IPS-NIHi7 (cell line): ENCODE measurements at regions not wholly inside any gene's neighbourhood (a gene's known extent, or its start where the extent isn't known, plus 50 kb on each side); places are given as distances from the start of the nearest gene placed in this dataset.

ENCODE experiments used
- DNase-seq: peaks from one replicate; pipeline ENCODE4 v3.0.0; 2012; ENCODE audit warnings: mixed read lengths; ENCODE audit errors: extremely low spot score

DNA sequence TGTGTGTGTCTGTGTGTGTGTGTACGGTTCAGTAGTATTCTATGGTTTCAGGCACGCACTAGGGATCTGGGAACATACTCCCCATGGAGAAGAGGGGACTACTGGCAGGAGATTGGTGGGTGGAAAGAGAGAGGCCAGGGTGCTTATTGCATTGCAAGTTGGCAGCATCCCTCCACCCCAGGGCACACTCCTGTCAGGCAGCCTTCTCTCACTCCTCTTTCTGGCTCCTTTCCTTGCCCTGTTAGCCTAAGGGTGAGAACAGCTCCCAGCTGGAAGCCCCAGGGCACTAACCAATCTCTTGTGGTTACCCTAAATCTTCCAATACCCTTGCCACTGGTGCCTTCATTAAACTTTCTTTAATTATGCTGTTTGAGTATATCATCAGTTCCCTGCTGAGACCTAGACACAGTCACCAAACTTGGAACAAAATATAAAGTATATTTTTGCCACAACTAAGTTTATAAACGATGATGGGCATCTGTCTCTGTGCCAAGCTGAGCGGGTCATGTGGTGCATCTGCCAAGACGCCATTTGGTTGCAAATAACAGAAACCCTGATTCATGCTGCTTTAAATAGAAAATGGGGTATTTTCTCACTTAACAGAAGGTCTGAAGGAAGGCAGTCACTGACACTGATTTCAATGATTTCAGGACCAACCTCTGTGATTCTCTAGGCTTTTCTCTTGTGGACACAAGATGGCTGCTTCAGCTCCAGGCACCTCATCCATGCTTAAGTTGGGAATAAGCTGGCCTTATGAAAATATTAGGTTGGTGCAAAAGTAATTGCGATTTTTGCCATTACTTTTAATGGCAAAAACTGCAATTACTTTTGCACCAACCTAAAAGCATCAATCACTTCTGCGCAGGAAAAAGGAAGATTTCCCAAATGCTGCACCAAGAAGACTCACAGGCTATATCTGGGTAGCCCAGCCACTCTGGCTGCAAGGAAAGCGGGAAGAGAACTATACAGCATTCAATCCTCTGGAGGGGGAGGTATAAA, 476.9 kb upstream of the PROK2 start:
- no peak for DNase-seq

DNA sequence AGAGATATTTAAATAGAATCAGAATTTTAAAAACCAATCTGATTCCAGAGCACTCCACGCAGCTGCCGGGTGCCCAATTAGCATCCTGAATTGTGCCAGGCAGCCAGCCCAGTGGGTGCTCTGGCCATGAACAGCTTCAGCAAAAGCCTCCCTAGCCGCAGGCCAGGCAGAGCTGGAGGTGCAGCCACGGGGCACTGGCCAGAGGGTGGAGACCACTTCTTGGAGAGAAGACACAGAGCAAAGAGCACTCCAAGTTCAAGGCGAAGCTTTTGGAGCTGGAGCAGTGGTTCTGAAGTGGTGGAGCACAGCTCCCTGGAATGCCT, 475.6 kb upstream of the PROK2 start:
- DNase-seq = no peak

DNA sequence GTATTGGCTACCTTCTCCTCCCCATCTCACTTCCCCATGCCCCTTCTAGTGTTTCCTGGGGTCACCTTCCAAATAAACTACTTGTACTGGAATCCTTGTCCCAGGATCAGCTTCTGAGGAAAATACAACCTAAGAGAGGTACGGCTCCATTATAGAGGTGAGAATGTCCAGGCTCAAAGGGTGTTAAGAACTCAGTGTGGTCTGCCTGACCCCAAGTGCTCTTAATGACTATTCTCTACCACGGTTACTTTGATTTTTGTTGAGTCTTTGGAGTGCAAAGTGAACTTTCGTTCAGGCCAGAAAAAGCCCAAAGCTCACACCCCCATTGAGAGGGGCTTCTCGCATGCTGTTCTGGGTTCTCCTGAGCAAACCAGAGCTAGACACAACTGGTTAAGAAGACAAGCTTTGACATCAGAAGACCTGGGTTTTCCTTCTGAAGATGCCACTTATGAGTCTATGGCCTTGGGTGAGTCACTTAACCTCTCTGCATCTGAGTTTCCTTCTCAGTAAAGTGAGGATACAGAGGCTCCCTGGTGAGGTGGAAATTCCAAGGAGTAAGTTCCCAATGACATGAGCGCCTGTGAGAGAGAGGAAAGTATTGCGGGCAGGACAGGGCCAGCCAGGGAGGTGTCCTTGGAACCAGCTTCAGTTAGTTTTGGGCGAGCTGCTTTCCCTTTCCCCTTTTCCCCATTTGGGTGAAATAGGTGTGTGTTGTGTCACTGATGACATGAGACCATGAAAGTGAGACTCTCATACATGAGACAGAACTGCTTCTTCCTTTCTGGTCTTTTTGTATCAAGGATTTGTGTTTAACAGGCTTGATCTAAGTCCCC, 475.0 kb upstream of the PROK2 start:
- DNase-seq = no peak

DNA sequence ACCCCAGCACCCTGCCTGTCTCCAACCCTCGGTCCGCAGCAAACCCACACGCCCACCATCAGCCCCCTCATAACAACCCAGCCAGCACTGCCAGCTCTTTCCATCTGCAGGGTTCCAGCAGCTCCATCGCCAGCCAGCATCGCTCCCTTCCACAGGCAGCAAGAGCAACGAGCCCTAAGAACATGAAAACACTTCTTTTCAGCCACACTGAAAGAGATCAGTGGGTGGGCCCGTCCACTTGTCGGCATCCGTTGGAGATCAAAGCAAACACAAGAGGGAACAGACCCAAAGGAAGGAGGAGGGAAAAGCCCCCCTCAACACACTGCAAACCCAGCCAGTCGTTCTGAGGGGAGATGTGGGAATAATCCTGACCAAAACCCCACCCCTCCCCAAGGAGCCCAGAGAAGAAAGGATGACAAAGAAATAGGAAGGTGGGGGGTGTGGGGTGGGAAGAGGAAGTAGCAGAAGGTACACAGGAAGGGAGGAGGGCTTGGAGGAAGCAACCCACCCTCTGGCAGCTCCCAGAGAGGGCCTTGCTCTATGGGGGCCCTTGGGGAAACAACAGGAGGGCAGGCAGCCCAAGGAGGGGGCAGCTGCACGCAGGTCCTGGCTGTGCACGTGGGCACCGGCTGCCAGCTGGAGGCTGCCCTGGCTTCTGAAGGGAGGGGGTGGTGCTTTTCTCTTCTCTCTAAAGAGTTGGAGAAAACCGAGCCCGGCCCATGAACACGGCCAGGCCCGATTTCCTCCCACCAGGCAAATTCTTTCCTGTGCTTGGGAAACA, 473.6 kb upstream of the PROK2 start:
- no peak for DNase-seq

DNA sequence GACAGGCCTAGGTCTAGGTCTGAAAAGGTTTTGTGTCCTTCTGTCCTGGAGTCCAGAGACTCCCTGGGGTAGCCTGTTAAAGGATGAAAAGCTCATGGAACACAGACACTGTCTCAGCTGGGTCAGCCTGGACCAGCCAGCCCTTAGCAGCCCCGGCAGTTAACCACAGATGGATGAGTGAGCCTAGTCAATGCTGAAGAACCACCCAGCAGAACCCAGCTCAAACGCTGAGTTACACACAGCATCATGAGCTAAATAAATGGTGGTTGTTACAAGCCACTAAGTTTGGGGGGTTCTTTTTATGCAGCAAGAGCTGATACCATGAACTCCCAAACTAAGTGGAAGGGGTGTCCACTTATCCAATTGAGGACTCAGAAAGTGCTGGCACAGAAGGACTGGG, 472.8 kb upstream of the PROK2 start:
- no peak for DNase-seq

DNA sequence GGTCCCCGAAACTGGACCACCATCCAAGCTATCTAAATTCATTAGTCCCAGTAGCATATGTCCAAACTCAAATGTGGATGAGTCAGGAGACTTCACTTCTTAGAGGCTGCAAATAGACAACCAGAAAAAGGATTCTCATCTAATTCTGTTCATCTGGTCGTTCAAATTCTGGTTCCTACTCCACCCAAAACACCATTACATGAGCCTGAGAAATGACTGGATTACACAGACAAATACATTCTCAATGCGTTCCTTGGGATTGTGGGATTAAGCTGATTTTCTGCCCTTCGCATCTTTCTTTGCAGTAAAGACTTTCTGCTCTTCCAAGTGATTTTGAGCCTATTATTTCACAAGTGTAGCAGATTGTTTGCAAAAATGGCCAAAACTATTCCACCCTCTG, 472.3 kb upstream of the PROK2 start:
- no peak for DNase-seq

DNA sequence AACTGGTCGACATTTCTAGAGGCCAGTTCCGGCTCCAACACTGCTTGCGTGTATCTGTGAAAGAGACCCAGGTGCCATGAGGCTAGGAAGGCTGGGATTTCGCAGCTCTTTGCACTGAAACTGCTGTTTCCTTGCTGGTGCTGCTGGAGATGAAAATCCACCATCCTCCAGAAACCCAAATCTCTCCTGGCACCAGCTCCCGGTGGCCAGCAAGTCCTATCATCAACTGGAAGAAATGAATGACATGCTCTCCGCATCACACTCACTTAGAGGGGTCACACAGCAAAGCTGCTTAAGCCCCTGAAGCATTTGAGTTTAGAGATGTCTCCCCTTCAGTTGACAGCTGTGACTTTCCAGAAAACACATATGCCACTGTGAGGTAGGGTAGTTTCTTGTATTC, 471.8 kb upstream of the PROK2 start:
- no peak for DNase-seq

DNA sequence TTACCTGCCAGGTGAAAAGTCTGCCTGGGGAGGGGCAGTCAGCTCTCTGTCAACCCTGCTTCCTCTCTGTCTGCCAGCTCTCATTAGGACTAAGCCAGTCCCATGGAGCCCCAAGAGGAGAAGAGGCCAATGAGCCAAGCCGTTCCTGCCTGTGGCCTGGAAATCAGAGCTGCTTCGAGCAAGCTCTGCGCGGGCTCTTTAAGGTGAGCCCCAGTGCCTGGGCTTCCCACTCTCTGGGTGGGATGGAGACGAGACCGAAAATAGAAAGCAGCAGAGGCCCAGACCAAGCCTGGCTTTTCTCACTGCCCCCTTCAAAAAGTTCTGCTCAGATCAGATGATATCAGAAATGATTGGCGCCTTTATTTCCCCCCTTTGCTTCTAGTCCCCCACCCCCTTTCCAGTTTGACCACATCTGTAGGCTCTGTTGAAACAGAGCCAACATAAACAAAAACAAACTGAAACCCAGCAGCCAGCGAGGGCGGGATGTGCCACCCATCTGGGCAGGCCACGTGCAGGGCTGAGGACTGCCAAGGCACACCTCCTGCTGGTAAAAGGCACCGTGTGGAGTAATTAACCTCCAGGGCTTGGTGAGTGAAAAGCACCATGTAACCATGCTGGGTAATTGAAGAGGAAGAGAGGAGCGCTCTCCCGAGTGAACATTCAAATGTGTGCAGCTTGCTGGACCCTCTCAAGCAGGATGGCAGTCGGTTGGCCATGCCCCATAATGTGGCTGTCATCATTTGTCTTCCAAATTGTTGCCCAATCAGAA, 471.0 kb upstream of the PROK2 start:
- DNase-seq = peak; percentile 40

DNA sequence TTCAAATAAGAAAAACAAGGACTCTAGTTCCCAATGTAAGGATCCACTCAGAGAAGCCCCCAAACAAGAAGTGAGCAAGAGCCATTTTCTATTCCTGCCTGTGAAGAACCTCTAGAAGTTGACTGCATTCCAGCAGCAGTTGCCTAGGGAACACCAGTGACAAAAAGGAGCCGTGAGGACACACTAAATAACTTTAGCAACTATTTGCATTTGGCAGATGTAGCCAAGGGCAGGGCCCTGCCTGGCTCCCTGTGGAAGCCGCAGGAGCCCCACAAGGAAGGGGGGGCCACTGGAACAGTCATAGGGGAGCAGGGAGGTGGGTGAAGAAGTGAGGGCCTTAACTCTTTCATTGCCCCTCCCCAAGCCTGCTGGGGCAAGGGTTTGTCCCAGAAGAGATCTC, 470.2 kb upstream of the PROK2 start:
- no peak for DNase-seq

DNA sequence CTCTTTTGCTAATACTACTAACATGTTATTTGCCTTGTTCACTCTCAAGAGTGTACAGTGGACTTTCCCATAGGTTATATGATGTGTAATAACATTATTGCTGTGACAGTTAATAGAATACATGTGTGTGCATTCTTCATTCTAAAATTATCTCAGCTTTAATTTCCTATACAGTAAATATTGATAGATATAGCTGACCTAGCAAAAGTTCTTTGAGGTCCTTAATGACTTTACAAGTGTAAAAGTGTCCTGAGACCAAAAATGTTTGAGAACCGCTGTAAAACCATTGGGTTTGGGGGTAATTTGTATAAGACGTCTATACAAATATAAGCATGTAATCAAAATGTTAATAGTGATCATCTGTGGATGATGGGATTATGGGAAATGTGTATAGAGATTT, 469.5 kb upstream of the PROK2 start:
- no peak for DNase-seq

DNA sequence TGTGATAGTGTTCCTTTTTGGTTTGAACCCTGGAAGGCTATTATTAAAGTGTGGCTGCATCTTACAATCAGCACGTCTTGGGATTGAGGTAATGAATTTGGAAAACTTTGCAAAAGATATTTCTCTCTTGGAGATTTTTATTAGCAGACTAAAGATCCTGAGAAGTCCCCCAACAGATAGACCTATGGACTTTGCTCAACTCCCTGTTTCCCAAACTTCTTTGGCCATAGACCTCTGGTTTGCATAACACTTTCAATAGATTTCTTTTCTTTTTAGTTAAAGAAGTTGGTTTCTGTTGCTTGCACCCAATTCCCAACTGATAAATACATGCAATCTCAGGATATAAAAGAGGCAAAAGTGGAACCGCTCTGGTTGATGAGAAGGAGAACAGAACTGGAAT, 465.8 kb upstream of the PROK2 start:
- DNase-seq = no peak

DNA sequence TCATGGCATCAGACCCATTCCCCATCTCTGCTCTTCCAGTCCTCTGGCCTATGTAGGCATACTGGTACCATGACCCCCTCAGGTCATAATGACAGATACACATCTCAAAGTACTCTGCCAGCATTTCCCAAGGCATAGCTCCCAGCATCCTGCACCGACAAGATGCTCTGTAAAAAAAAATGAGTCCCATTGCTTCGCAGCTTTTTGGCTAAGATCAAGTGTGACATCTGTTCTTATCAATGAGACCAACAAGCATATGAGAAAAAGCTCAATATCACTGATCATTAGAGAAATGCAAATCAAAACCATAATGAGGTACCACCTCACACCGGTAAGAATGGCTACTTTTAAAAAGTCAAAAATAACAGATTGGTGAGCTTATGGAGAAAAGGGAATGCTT, 463.9 kb upstream of the PROK2 start:
- DNase-seq = no peak

DNA sequence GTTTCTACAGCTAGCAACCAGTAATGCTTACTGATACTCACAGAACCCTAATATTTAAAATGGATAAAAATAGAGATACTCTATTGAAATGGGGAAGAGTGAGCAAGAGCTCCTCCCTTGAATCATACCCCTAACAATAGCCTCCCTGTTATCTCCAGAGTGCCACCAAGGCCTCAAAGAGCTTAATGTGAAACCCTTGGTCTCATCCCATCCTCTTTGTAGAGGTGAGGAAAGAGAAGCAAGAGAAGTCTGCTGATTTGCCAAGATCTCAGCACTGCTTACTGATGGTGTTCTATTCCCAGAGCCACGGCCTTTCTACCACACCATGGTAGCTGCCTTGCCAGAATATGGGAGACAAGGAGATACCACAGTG, 463.4 kb upstream of the PROK2 start:
- DNase-seq = no peak

DNA sequence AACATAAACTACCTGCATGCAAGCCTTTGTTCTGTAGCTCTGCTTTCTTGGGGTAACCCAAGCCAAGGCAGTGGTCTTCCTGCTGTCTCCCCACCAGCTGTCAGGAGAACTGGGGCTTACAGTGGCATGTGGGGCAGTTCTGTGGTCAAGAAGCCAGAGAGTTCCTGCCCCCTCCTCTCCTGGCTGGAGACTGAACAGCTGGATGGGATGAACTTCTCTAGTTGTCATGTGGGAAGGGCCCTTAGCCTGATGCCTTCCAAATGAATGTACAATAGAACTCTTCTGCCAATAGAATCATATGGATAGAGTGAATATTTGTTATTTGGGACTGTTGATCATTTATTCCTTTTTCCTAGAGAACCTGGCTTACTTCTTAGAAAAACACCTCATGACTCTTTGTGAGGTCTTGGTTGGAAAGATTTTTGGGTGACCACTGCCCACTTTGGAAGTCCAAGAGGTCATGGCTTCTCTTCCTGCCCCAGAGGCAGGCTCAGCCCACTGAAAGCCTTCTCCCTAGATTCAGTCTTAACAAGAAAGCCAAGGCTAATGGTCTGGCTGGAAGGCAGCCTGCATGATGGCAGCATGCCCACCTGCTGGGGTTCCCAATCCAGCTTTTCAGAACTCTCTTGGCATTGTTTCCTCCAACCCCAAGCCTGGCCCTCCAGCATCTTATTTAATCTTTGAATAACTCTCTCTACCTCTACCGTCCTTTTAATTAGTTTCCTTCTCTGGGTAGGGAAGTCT, 462.9 kb upstream of the PROK2 start:
- DNase-seq = no peak

DNA sequence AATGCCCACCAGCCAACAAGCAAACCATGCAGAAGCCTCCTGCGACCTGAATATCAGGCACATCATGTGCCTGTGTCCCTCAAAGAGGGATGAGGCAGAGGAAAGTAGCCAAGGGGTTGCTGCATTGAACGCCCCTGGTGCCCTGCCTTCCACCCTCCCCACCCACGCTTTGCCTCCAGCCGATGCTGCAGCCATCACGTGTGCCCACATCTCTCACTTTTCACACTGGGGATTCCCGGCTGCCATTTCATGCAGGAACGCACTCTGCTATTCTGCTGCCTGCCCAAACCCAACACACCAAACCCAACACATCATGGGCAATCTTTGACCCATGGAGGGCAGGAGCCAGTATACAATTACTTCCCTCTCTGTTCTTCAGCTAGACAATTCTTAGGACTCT, 462.2 kb upstream of the PROK2 start:
- DNase-seq = no peak

DNA sequence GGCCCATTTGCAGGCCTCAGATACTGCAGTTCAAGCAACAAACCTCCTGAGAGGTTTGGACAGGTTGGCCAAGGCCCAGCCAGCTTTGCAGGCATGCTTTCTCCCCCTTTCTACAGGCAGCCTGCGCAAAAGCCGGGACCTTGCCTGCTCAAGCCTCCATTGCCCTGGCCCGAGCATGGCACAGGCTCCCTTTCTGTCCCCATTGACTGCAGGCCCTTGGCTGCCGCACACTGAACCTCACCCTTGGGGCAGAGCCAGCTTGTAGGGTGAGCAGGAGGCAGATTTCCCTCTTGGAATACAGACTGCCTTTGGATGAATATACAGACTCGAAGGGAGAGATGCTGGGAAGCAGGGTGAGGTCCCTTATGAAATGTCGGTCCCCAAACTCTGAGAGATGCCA, 461.7 kb upstream of the PROK2 start:
- no peak for DNase-seq

DNA sequence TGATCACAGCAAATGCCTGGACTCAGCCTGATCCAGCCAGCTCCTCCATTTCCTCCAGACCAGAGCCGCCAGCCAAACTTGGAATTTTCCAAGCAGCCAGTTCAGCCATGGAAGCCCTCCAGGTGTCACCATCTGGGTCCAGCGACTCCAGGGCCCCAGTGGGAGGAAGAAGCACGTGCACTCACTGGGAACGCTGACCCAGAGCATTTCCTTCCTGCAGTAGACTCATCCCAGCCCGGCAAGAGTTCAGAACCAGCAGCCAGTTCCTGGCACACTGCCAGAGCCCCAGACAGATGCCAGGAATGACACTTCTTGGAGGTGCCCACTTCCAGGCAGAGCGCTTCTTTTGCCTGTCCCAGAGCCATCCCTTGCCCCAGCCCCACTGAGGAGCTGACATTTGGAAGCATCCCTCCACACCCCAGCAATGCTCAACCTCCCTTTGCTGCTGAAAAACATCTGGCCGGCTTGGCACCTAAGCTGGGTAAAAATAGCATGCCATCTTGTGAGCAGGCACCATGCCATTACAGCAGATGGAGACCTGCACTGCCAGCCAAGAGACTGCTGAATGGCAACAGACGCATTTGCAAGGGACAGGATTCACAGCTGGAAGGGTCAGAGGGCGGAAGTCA, 460.3 kb upstream of the PROK2 start:
- no peak for DNase-seq

DNA sequence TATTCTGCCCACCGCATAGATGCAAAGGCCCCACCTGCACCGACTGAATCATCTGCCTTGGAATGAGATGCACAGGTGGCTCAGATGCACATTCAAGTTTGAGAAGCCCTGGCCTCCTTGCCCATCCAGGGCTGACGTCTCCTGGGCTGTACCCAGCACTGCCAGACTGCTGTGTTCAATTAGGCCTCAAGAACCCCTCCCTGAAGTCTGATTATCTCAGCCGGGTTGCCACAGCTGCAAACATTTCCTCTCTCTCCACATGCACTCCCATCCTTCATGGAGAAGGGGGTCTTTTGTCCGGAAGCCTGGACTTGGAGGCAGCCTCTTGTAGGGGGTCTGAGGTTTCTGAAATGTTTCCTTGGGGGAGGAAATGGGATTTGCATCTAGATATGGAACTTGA, 459.4 kb upstream of the PROK2 start:
- DNase-seq = no peak

DNA sequence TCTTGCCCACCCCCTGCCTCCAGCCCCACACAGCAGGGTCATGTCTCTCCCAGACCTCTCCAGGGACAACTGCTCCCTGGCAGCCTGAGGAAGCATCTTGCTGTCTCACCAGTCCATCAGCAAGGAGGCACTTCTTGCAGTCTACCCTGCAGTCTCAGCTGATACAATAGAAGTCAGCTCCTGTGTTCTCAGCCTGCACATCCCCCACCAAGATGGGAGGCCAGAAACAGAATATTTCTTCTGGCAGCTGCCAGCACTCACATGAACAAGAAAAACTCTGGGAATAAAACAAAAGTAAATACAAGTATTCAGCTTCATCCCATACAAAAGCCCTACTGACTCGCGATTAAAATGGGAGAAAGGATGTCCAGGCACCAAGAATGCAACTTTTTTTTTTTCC, 457.4 kb upstream of the PROK2 start:
- no peak for DNase-seq

DNA sequence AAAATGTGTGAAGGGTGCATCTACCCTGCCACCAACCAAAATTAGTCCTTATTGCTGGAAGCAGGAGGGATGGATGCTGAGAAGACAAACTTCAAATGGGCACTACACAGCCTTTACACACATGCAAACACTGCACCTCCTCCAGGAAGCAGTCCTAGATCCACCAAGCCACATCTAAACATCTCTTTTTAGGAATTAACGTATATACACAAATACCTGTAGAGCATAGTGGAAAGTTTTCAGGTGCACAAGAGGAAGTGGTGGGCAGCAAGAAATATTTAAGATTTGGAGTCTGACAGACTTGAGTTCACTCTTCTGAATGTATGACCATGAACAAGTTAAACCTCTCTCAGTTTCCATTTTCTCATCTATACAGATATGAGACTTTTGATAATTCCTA, 456.6 kb upstream of the PROK2 start:
- no peak for DNase-seq
